ENCODE measurements at regions not wholly inside any gene's neighbourhood (a gene's known extent, or its start where the extent isn't known, plus 50 kb on each side); places are given as distances from the start of the nearest gene placed in this dataset.
A peak's percentile ranks its signal among the peaks of the same experiment; 100 is the strongest.

GRCh38 chr2:56449449-56449860 is 265.7 kb downstream of the CCDC85A start:
- Histone ChIP-seq H4K20me1 (ENCODE audit: insufficient read depth, low read length) (no peaks in the 10 kb centered on the region), H3K27me3 (ENCODE audit: control insufficient read depth in 1 of 2, insufficient read depth in 2 of 2, low read length in 2 of 2) (no peaks in the 10 kb centered on the region), H3K9ac (ENCODE audit: insufficient read depth, low read depth, low read length) (no peak overlapping the region), H3K9me3 (ENCODE audit: low read length) (0 out of 2 replicates have a peak, but pooled peaks cover 9% of the 10 kb centered on the region), H3K4me3 (replicated peaks in 1 of 3; ENCODE audit: insufficient read depth in 1 of 3, low read depth in 2 of 3, low read length in 3 of 3) (no peak overlapping the region), H3K4me1 (ENCODE audit: insufficient read depth, low read length) (peaks cover 18% of the 10 kb centered on the region), H3K79me2 (ENCODE audit: insufficient read depth, low read length) (no peaks in the 10 kb centered on the region), H3K36me3 (replicated peaks in 1 of 2; ENCODE audit: control insufficient read depth in 1 of 2, insufficient read depth in 2 of 2, low read length in 2 of 2) (no peaks in the 10 kb centered on the region), H3K4me2 (ENCODE audit: low read depth, low read length) (peak overlapping the region; percentile 71), H2AFZ (ENCODE audit: low read length) (peak overlapping the region; percentile 76), H3K27ac (ENCODE audit: extremely low read length, insufficient read depth, low read length) (no peak overlapping the region)
- WGBS (ENCODE audit: low lambda C conversion rate), result 15% methylated on average over 2 of the region's 2 CpGs
- no peak for TF ChIP-seq ATRX (CRISPR knock-in tag; IDR thresholded peaks at IDR 0.05; ENCODE audit: borderline replicate concordance)
- TF ChIP-seq MAFK (conservative IDR thresholded peaks at IDR 0.05 in 1 of 2, IDR thresholded peaks at IDR 0.05 in 1 of 2; ENCODE audit: low read length in 2 of 2), result peak; percentile 61 to 65
- 0 out of 2 replicates have a peak, but pooled peaks have one; percentile 30 for TF ChIP-seq MAFF (IDR thresholded peaks at IDR 0.05; ENCODE audit: low read depth, low read length)
- in situ Hi-C loops (cut with HindIII; ENCODE audit: extremely low pct_ligation_motif_present, low pct_unique_long_range_greater_than_20kb), result no loop called here
- FAIRE-seq (peak; percentile 37), DNase-seq (ENCODE audit: low spot score) (no peak), ATAC-seq (peak; percentile 42)
- intact Hi-C loops (cut with micrococcal nuclease; ENCODE audit: unreplicated experiment), result loop anchor here (10.0 kb wide), 1 partner anchor 245 kb away; no protein-coding TSS in a partner anchor
- ChIA-PET POLR2A (no interaction called here), CTCF (ENCODE audit: low intra/inter-chr PET ratio, low total read pairs) (no interaction called here)
- BruUV-seq (replicated peaks), result no TSS peak

GRCh38 chr2:56450047-56450446 is 266.3 kb downstream of the CCDC85A start:
- Histone ChIP-seq H3K79me2 (ENCODE audit: insufficient read depth, low read length) (no peaks in the 10 kb centered on the region), H3K27ac (ENCODE audit: extremely low read length, insufficient read depth, low read length) (no peak overlapping the region), H3K27me3 (ENCODE audit: control insufficient read depth in 1 of 2, insufficient read depth in 2 of 2, low read length in 2 of 2) (no peaks in the 10 kb centered on the region), H3K36me3 (replicated peaks in 1 of 2; ENCODE audit: control insufficient read depth in 1 of 2, insufficient read depth in 2 of 2, low read length in 2 of 2) (no peaks in the 10 kb centered on the region), H3K9me3 (ENCODE audit: low read length) (0 out of 2 replicates have a peak, but pooled peaks cover 9% of the 10 kb centered on the region), H3K4me2 (ENCODE audit: low read depth, low read length) (no peak overlapping the region), H2AFZ (ENCODE audit: low read length) (no peak overlapping the region), H4K20me1 (ENCODE audit: insufficient read depth, low read length) (no peaks in the 10 kb centered on the region), H3K9ac (ENCODE audit: insufficient read depth, low read depth, low read length) (no peak overlapping the region), H3K4me1 (ENCODE audit: insufficient read depth, low read length) (peaks cover 18% of the 10 kb centered on the region), H3K4me3 (replicated peaks in 1 of 3; ENCODE audit: insufficient read depth in 1 of 3, low read depth in 2 of 3, low read length in 3 of 3) (no peak overlapping the region)
- 72% methylated on average over 1 of the region's 1 CpG for WGBS (ENCODE audit: low lambda C conversion rate)
- no TSS peak for BruUV-seq (replicated peaks)
- CTCF ChIA-PET (ENCODE audit: low intra/inter-chr PET ratio, low total read pairs), result no interaction called here
- in situ Hi-C loops (cut with HindIII; ENCODE audit: extremely low pct_ligation_motif_present, low pct_unique_long_range_greater_than_20kb), result no loop called here
- TF ChIP-seq ZNF256 (CRISPR knock-in tag; conservative IDR thresholded peaks at IDR 0.05), result no peak
- TF ChIP-seq MAFK (conservative IDR thresholded peaks at IDR 0.05 in 1 of 2, IDR thresholded peaks at IDR 0.05 in 1 of 2; ENCODE audit: low read length in 2 of 2), result peak; percentile 76 to 84
- TF ChIP-seq MAFF (IDR thresholded peaks at IDR 0.05; ENCODE audit: low read depth, low read length), result peak; percentile 68
- no peak for TF ChIP-seq ZNF766 (CRISPR knock-in tag; IDR thresholded peaks at IDR 0.05; ENCODE audit: borderline replicate concordance)
- TF ChIP-seq, protein P1, sequence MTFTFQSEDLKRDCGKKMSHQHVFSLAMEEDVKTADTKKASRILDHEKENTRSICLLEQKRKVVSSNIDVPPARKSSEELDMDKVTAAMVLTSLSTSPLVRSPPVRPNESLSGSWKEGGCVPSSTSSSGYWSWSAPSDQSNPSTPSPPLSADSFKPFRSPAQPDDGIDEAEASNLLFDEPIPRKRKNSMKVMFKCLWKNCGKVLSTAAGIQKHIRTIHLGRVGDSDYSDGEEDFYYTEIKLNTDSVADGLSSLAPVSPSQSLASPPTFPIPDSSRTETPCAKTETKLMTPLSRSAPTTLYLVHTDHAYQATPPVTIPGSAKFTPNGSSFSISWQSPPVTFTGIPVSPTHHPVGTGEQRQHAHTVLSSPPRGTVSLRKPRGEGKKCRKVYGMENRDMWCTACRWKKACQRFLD (CRISPR knock-in tag; IDR thresholded peaks at IDR 0.05; ENCODE audit: borderline replicate concordance), result no peak
- TF ChIP-seq ZNF761 (CRISPR knock-in tag; conservative IDR thresholded peaks at IDR 0.05), result no peak
- FAIRE-seq (no peak), ATAC-seq (no peak), DNase-seq (ENCODE audit: low spot score) (no peak)
- POLR2A ChIA-PET, result no interaction called here
- intact Hi-C loops (cut with micrococcal nuclease; ENCODE audit: unreplicated experiment), result no loop called here
